Mesodermal cell (in vitro differentiated cells): ENCODE measurements at regions not wholly inside any gene's neighbourhood (a gene's known extent, or its start where the extent isn't known, plus 50 kb on each side); places are given as distances from the start of the nearest gene placed in this dataset.
A peak's percentile ranks its signal among the peaks of the same experiment; 100 is the strongest.

Experiments
- H3K27ac ChIP-seq: 2 replicates; pipeline ENCODE4 v1.7.0; 2013; ENCODE audit warnings: mild to moderate bottlenecking, low read depth, low read length, moderate library complexity; ENCODE audit not compliant: severe bottlenecking
- H3K36me3 ChIP-seq: 2 replicates; pipeline ENCODE4 v1.7.1; 2013; ENCODE audit warnings: mild to moderate bottlenecking, low read length, moderate library complexity; ENCODE audit not compliant: control insufficient read depth, insufficient read depth
- H3K4me1 ChIP-seq: one replicate; pipeline ENCODE4 v1.7.1; 2013; ENCODE audit warnings: mild to moderate bottlenecking, low read length; ENCODE audit not compliant: insufficient read depth, control insufficient read depth, poor library complexity, severe bottlenecking
- H3K4me3 ChIP-seq: 2 replicates; pipeline ENCODE4 v1.7.0; 2013; ENCODE audit warnings: low read length, control low read depth, mild to moderate bottlenecking; ENCODE audit not compliant: insufficient read depth, poor library complexity, severe bottlenecking; ENCODE audit errors: extremely low read depth
- H3K9me3 ChIP-seq: 2 replicates; pipeline ENCODE4 v1.7.1; 2013; ENCODE audit warnings: mild to moderate bottlenecking, low read length, moderate library complexity; ENCODE audit not compliant: control insufficient read depth
- WGBS, 2 experiments: methylation state at CpG; one replicate each; pipeline ENCODE4 v1.1.5; 2013; ENCODE audit warnings: missing lambda C conversion rate in 2 of 2; ENCODE audit not compliant: insufficient coverage in 2 of 2; 5-methylcytosine and 5-hydroxymethylcytosine counted together

DNA sequence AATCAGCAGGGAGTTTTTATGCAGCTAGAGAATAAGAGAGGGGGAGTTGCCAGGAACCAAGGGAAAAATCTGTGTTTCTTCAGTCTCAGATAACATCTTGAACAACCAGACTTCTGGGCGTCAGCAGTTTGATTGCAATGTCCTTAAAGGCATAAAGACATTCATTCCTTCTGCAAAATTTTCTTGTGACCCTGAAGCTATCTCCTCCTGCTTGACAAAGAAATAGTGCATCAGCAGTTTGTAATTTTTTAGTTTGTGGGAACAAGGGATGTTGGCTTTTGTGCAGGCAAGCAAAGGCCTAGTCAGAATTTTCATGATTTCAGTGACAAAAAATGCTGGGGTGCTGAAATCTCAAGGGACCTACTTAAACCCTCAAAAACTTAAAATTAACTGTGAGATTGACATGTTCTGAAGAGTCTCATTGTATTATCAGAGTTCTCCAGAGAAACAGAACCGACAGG, 125.8 kb upstream of the UNC5C start:
- Histone ChIP-seq H3K4me3 (no peak overlapping the region), H3K9me3 (no peaks in the 10 kb centered on the region), H3K36me3 (no peaks in the 10 kb centered on the region), H3K27ac (peak overlapping the region; percentile 58), H3K4me1 (no peaks in the 10 kb centered on the region)
- 71 to 89% methylated on average over 1 to 2 of the region's 2 CpGs for WGBS, 2 experiments

DNA sequence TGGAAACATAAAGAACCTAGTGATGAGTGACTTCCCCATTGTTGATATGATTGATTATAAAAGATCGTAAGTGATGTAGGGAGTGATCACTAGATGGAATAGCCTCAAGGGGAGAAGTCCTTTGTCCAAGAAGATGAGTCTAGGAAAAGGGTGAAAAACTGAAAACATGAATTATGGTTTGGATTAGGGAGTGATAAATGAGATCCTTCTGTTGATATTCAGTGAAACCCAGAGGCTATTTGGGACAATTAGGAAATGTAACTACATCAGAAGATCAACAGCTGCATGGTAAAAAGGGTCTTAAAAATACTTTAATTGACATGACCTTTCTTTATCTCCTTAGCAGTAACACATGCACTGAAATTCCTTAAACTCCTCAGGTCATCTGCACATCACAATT, 124.0 kb upstream of the UNC5C start:
- Histone ChIP-seq H3K36me3 (no peaks in the 10 kb centered on the region), H3K4me1 (no peaks in the 10 kb centered on the region), H3K4me3 (no peak overlapping the region), H3K9me3 (no peaks in the 10 kb centered on the region), H3K27ac (no peak overlapping the region)
- WGBS, 2 experiments: 100% methylated on average over 1 of the region's 1 CpG

- Histone ChIP-seq H3K4me3 (no peak overlapping the region), H3K4me1 (no peaks in the 10 kb centered on the region), H3K9me3 (no peaks in the 10 kb centered on the region), H3K27ac (no peak overlapping the region), H3K36me3 (no peaks in the 10 kb centered on the region)
- no CpG with 5 or more reads among the region's 3 CpGs for WGBS, 2 experiments
Measured at GRCh38 chr4:95660719-95661118, 111.9 kb upstream of the UNC5C start.

GRCh38 chr4:95651891-95652290, 103.1 kb upstream of the UNC5C start:
- no peak overlapping the region for H3K4me3 ChIP-seq
- H3K36me3 ChIP-seq: no peaks in the 10 kb centered on the region
- no CpG with 5 or more reads among the region's 1 CpG for WGBS, 2 experiments
- H3K9me3 ChIP-seq: no peaks in the 10 kb centered on the region
- no peak overlapping the region for H3K27ac ChIP-seq
- H3K4me1 ChIP-seq: no peaks in the 10 kb centered on the region

GRCh38 chr4:95644417-95644816, 95.6 kb upstream of the UNC5C start:
- Histone ChIP-seq H3K4me3 (no peak overlapping the region), H3K9me3 (no peaks in the 10 kb centered on the region), H3K4me1 (no peaks in the 10 kb centered on the region), H3K36me3 (no peaks in the 10 kb centered on the region), H3K27ac (no peak overlapping the region)

- Histone ChIP-seq H3K27ac (no peak overlapping the region), H3K4me1 (no peaks in the 10 kb centered on the region), H3K9me3 (no peaks in the 10 kb centered on the region), H3K36me3 (no peaks in the 10 kb centered on the region), H3K4me3 (no peak overlapping the region)
- WGBS, 2 experiments: no CpG with 5 or more reads among the region's 1 CpG
Measured at GRCh38 chr4:95643627-95644026, 94.9 kb upstream of the UNC5C start.

DNA sequence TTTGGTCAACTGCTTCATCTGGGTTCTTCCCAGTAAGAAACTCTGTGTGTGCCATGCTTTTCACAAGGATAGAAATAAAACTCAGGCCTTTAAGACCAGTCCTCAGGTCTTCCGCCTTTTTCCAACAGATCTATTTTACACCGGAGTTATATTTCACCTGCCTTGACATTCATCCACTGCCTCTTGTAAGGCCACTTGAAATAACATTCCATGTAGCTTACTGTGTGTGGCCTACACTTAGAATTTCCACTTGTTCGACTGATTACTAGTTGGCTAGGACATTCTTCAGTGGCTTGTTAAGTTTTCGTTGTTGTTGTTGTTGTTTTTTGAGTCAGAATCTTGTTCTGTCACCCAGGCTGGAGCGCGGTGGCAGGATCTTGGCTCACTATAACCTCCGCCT, 92.8 kb upstream of the UNC5C start:
- Histone ChIP-seq H3K4me1 (no peaks in the 10 kb centered on the region), H3K4me3 (no peak overlapping the region), H3K36me3 (no peaks in the 10 kb centered on the region), H3K9me3 (no peaks in the 10 kb centered on the region), H3K27ac (no peak overlapping the region)
- 90 to 97% methylated on average over 2 to 4 of the region's 7 CpGs for WGBS, 2 experiments

DNA sequence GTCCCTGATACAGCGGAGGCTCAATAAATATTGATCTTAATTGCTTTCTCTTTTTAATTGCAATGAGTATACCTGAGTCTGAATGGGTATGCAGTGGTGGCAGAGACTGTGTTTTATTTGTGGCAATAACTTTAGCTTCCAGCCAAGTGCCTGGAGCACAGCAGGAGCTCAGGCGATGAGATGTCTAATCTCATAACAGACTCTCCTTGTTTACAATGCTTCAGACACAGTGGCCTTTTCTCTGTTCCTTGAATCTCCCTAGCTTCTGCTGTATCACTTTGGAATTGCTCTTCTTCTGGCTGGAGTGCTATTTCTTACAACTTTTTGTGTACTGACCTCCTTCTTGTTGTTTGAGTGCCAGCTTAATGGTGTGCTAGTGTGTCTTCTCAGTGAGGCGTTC, 91.5 kb upstream of the UNC5C start:
- H3K9me3 ChIP-seq: no peaks in the 10 kb centered on the region
- no peak overlapping the region for H3K4me3 ChIP-seq
- 80 to 87% methylated on average over 1 of the region's 3 CpGs for WGBS, 2 experiments
- no peaks in the 10 kb centered on the region for H3K4me1 ChIP-seq
- no peaks in the 10 kb centered on the region for H3K36me3 ChIP-seq
- peak overlapping the region; percentile 46 for H3K27ac ChIP-seq

GRCh38 chr4:95638920-95639501, 90.2 kb upstream of the UNC5C start:
- no peaks in the 10 kb centered on the region for H3K4me1 ChIP-seq
- no peak overlapping the region for H3K4me3 ChIP-seq
- WGBS, 2 experiments: 94 to 100% methylated on average over 2 to 4 of the region's 5 CpGs
- no peaks in the 10 kb centered on the region for H3K36me3 ChIP-seq
- H3K9me3 ChIP-seq: no peaks in the 10 kb centered on the region
- no peak overlapping the region for H3K27ac ChIP-seq

DNA sequence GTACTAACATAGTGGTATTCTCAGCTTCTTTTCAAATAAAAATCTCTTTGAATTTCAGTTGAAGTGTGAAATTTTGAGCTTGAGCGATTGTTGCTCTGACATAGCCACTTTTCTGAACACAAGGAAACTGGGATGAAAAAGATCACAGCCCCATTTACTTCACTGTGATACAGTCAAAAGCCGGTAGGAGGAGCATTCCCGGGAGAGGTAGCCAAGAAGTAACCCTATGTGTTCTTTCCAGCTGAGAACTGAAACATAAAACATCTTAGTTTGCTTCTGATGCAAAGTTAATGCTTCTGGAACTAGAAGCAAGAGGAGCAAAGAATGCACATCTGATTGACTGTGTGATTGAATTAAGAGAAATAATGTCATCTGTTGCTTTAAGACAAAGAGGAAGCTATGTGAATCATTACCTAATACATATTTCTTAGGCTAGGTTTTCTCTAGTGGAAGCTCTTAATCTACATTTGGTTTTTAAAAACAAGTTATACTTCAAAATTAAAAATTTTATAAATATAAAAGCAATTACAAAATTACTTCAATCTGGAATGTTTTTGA, 88.3 kb upstream of the UNC5C start:
- no peak overlapping the region for H3K4me3 ChIP-seq
- no peaks in the 10 kb centered on the region for H3K9me3 ChIP-seq
- H3K36me3 ChIP-seq: no peaks in the 10 kb centered on the region
- H3K27ac ChIP-seq: no peak overlapping the region
- WGBS, 2 experiments: 80% methylated on average over 1 of the region's 3 CpGs; no CpG with 5 or more reads in 1 of the 2 experiments
- H3K4me1 ChIP-seq: no peaks in the 10 kb centered on the region

DNA sequence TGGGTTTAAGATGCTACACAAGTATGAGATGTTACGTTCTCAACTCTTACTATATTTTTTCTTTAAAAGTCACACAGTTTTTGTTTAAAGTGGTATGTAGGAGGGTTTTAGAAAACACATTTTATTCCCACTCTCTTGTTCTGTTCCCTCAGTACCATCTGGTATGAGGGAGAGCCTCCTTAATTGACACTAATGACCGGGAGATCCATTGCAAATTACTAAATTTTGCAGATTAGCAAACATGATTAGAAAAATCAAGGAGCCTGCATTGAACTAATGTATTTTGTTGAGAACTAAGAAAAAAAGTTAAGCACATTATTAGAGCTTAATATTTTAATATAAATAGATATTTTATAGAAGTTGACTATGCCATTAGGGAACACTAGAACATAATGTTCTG, 87.3 kb upstream of the UNC5C start:
- no CpG with 5 or more reads among the region's 2 CpGs for WGBS, 2 experiments
- Histone ChIP-seq H3K4me3 (no peak overlapping the region), H3K9me3 (no peaks in the 10 kb centered on the region), H3K4me1 (no peaks in the 10 kb centered on the region), H3K36me3 (no peaks in the 10 kb centered on the region), H3K27ac (no peak overlapping the region)
